Stimulated activated CD8-positive, alpha-beta memory T cell treated with anti-CD3 and anti-CD28 coated beads, Interleukin-12 subunit alpha, Interleukin-12 subunit beta, amount 100 ng/mL, for 4 hours (primary cell): ENCODE measurements at regions not wholly inside any gene's neighbourhood (a gene's known extent, or its start where the extent isn't known, plus 50 kb on each side); places are given as distances from the start of the nearest gene placed in this dataset.

Experiments
- DNase-seq: peaks from one replicate; pipeline ENCODE4 v3.0.0-alpha.2; 2020; ENCODE audit warnings: low read depth

DNA sequence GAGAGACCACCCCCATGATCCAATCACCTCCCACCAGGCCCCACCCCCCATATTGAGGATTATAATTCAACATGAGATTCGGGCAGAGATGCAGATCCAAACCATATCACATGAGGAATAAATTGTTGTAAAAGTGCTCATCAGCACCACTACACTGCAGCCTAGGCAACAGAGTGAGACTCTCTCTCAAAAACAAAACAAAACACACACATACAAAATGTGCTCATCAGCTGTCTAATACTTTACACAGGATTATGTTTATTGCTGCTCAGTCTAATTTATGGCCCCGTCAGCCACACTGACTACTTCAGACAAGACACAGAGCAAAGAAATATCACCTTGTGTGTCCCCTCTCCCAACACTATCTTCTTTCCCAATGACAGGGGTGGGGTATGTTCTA lies 72.9 kb upstream of the PPM1J start:
- DNase-seq = no peak

DNA sequence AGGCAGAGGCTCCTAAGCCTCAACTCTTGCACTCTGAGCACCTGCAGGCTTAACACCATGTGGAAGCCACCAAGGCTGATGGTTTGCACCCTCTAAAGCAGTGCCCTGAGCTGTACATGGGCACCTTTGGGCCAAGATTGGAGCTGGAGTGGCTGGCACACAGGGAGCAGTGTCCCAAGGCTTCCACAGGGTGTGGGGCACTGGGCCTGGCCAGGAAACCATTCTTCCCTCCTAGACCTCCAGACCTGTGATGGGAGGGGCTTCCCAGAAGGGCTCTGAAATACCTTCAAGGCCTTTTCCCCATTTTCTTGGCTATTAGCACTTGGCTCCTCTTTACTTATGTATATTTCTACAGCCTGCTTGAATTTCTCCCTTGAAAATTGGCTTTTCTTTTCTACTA lies 67.9 kb upstream of the PPM1J start:
- DNase-seq = no peak

DNA sequence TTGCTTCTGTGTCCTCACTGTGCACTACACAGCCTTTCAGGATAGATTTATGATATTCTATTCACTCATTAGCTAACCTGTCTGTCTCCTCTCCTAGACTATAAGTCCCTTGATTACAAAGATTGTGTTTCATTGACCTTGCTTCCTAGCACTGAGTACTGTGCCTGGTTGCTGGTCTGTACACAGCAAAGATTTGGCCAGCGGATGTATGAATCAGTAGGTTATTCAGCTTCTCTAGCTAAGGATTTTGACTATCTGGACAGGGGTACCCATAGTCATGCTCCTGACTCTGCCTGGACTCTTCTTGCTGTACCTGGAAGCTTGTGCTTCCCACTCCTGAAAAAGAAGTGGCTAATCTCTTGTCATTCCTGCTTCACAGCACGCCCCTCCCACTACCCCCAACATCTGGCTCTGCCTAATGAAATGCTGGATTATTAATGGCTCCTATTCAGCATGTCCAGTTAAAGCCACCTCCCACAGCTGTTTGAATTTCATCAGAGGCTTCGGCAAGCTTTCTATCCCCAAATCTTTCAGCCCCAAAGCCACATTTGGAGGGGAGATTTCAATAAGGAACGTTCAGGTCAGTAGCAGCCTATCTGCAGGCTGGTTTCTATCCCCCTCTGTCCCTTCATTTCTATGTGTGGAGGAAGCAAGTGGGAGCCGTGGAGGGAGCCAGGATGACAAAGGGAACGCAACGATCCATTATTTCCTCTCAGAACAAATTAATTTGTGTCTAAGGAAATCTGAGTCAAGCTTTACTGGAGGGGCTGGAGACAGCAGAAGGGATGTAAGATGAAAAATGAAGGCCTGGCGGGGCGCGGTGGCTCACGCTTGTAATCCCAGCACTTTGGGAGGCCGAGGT lies 64.8 kb upstream of the PPM1J start:
- DNase-seq = no peak

DNA sequence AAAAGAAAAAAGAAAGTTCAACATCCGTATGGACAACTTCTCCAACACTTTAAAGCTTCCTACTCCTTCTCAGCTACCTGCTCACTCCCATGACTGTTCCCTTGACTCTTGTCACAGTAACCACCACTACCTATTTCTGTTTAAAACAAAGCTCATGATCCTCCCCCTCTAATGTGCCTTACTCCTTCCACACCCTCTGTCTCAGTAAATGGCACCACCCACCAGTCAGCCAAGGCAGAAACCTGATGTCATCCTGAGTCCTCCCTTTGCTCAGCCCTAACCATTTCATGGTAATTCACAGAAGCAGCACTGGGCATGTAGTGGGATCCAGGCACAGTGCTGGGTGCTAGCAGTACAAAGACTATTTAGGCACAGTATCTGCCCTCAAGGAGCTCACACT lies 63.0 kb upstream of the PPM1J start:
- DNase-seq = no peak

DNA sequence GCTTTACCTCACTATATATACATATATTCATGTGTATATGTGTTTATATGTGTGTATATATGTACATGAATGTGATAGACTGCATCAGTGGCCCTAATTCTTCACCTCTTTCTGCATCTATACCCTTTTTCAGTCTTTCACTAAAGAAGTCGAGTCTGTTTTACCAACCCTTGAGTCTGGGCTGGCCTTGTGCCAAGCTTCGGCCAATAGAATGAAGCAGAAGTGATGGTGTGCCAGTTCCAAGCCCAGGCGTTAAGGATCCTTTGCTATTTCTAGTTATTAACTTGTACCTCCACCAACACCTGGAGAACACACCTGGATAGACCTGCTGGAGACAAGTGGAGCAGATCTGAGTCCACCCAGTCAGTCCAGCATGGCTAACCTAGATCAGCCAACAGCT lies 61.6 kb upstream of the PPM1J start:
- DNase-seq = no peak

DNA sequence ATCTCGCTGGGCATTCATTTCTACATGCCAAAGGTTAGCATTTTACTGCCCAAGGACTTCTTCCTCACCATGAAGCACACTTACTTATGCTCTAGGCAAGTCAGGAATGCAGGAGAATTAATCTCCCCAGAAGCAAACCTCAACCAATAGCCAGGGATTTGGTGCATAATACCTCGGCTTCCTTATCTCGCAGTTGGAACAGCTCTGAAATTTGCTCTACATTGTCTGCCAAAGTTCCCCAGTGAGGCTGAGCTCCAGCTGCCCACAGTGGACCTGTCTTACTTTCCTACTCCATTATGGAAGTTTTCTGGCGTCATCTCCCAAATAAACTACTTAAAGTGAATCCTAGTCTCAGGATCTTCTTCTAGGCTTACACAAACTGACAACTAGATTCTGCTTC lies 57.6 kb upstream of the PPM1J start:
- no peak for DNase-seq

DNA sequence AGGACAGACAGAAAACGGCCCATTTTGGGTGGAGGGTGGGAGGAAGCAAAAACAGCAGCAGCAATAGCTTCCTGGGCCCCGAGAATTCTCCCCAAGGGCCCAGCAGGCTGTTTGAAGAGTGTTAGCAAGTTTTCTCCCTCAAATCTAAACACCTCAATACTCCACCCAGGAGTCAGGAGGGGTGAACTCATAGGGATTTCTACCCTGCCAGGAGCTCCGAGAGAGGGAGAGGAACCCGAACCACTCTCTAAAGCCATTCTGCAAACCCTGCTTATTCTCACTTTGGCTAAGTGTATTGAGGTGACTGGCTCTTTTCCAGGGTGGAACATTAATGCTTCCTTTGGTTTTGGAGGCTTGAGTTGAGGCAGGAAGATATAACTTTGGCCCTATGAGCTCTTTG lies 55.6 kb upstream of the PPM1J start:
- DNase-seq = no peak

DNA sequence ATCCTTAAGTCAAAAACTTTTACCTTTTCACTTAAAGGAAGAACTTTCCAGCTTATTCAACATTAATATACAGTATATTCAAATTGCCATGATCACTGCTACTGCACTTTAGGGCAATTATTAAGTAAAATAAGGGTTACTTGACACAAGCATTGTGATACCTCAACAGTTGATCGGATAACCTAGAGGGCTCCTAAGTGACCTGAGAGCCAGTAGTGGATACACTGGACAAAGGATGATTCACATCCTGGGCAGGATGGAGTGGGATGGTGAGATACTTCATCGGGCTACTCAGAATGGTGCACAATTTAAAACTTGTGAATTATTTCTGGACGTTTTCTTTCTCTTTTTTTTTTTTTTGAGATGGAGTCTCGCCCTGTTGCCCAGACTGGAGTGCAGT lies 54.5 kb upstream of the PPM1J start:
- DNase-seq = no peak

DNA sequence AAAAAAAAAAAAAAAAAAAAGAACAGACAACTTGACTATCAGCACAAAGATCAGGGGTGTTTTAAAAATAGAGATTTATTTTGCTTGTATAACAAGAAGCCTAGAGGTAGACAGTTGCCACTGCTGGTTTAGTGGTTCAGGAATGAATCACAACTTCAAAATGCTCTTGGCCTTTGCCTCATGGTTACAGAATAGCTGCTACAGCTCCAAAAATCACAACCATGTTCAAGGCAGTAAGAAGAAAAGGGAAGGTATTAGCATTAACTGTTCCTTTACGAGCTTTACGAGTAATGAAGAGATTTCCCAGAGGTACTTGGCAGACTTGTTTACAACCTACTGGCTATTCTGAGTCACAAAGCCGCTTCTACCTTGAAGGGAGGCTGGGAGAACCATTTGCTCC lies 52.5 kb upstream of the PPM1J start:
- no peak for DNase-seq
